PC-3 (cell line): ENCODE measurements at regions not wholly inside any gene's neighbourhood (a gene's known extent, or its start where the extent isn't known, plus 50 kb on each side); places are given as distances from the start of the nearest gene placed in this dataset.

ENCODE experiments used
- ATAC-seq: fragments of 200-7000 bp; cut with Tn5 transposase; 2 replicates; pipeline ENCODE4 v1.9.1; 2020; ENCODE audit warnings: mild to moderate bottlenecking, moderate library complexity
- BruUV-seq: library from RNA; stranded (reverse); fragments of 400-500 nt; replicated peaks from 2 replicates; lab custom pipeline; 2021; lab: Mats Ljungman, UMichigan
- CTCF ChIA-PET: fragments of 300-600 bp; sonication (Branson Sonifier 250); formaldehyde crosslinking; loops from one replicate; lab custom pipeline; 2022; ENCODE audit warnings: antibody characterized with exemption; lab: Charles Lee
- POLR2A ChIA-PET: fragments of 300-600 bp; sonication (Branson Sonifier 250); formaldehyde crosslinking; loops from one replicate; lab custom pipeline; 2022; ENCODE audit warnings: antibody characterized with exemption; ENCODE audit not compliant: unreplicated experiment; lab: Charles Lee
- DNase-seq: peaks from one replicate; pipeline ENCODE4 v3.0.0-alpha.2; 2015
- H2AFZ ChIP-seq: fragments of 300-600 bp; sonication (generic); 2 replicates; pipeline ENCODE4 v1.6.0; 2016; ENCODE audit warnings: antibody characterized with exemption, low read length
- H3F3A ChIP-seq: fragments of 300-600 bp; sonication (generic); one replicate; pipeline ENCODE4 v1.6.0; 2017; ENCODE audit warnings: antibody characterized with exemption, low read length, control low read depth, mild to moderate bottlenecking; ENCODE audit not compliant: unreplicated experiment
- H3K27ac ChIP-seq: fragments of 300-600 bp; sonication (generic); 2 replicates; pipeline ENCODE4 v1.5.1; 2016; ENCODE audit warnings: mild to moderate bottlenecking, low read length
- H3K27me3 ChIP-seq: fragments of 300-600 bp; sonication (generic); 2 replicates; pipeline ENCODE4 v1.6.1; 2016; ENCODE audit warnings: low read length, mixed read lengths
- H3K36me3 ChIP-seq: fragments of 300-600 bp; sonication (generic); 2 replicates; pipeline ENCODE4 v1.6.1; 2016; ENCODE audit warnings: low read depth, mixed run types, low read length, mixed read lengths
- H3K4me1 ChIP-seq: fragments of 300-600 bp; sonication (generic); 2 replicates; pipeline ENCODE4 v1.5.1; 2016; ENCODE audit warnings: low read length; ENCODE audit not compliant: insufficient read depth
- H3K4me2 ChIP-seq: fragments of 300-600 bp; sonication (generic); 2 replicates; pipeline ENCODE4 v1.6.0; 2016; ENCODE audit warnings: low read length
- H3K4me3 ChIP-seq: fragments of 300-600 bp; sonication (generic); 2 replicates; pipeline ENCODE4 v1.5.1; 2016; ENCODE audit warnings: mild to moderate bottlenecking, low read length, mixed read lengths
- H3K79me2 ChIP-seq: fragments of 300-600 bp; sonication (generic); 2 replicates; pipeline ENCODE4 v1.6.1; 2017; ENCODE audit warnings: low read length, mixed read lengths
- H3K9ac ChIP-seq: fragments of 300-600 bp; sonication (generic); 2 replicates; pipeline ENCODE4 v1.6.0; 2016; ENCODE audit warnings: mild to moderate bottlenecking, low read length
- H3K9me2 ChIP-seq: fragments of 300-600 bp; sonication (generic); replicated peaks from 2 replicates; pipeline ENCODE4 v1.6.1; 2016; ENCODE audit warnings: mixed run types, low read length, mixed read lengths
- H3K9me3 ChIP-seq: fragments of 300-600 bp; sonication (generic); 2 replicates; pipeline ENCODE4 v1.6.1; 2016; ENCODE audit warnings: low read length, mixed read lengths
- H4K20me1 ChIP-seq: fragments of 300-600 bp; sonication (generic); 2 replicates; pipeline ENCODE4 v1.6.1; 2016; ENCODE audit warnings: low read length, mixed read lengths
- EZH2 ChIP-seq: fragments of 300-600 bp; sonication (generic); IDR thresholded peaks from one replicate; pipeline ENCODE4 v1.6.1; 2017; ENCODE audit warnings: antibody characterized with exemption, mild to moderate bottlenecking, low read length; ENCODE audit not compliant: unreplicated experiment
- EZH2phosphoT487 ChIP-seq: fragments of 300-600 bp; sonication (generic); IDR thresholded peaks from 2 replicates; pipeline ENCODE4 v1.6.1; 2018; ENCODE audit warnings: mild to moderate bottlenecking, antibody characterized with exemption, low read length, borderline replicate concordance
- intact Hi-C: fragments of 100-400 bp; cut with micrococcal nuclease; formaldehyde crosslinking; loops from 2 replicates; pipeline ENCODE4 v1.9.0; 2023
- TF ChIP-seq, protein P1 (sequence below): fragments of 300-600 bp; sonication (generic); conservative IDR thresholded peaks from 2 replicates; pipeline ENCODE4 v1.5.1; 2017; ENCODE audit warnings: antibody characterized with exemption, low read depth, mild to moderate bottlenecking, low read length

DNA sequence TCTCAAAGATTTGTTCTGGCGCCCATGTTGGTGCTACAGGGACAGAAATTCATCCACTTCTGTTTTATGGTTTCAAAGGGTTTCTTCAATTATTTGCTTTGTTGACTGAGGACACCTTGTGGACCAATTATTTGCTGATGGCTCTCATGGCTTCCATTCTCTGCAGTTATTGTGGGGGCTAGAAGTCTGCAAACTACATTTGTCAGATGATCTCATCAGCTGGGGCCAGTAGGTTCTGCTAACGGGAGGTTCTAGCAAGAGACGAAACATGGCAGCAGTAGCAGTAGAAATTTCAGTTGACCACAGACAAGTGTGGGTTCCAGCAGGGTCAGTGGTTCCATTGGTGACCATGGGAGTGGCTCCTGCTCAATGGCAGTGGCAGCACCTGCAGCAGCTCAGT is 72.8 kb upstream of the BLCAP start:
- Histone ChIP-seq H3K9me2 (no peaks in the 10 kb centered on the region), H3K4me1 (no peaks in the 10 kb centered on the region), H3K4me2 (no peak overlapping the region), H3K27me3 (peaks cover 67% of the 10 kb centered on the region), H3K4me3 (no peak overlapping the region), H4K20me1 (no peaks in the 10 kb centered on the region), H2AFZ (no peak overlapping the region), H3K36me3 (no peaks in the 10 kb centered on the region), H3F3A (no peaks in the 10 kb centered on the region), H3K9me3 (no peaks in the 10 kb centered on the region), H3K9ac (no peak overlapping the region), H3K79me2 (no peaks in the 10 kb centered on the region), H3K27ac (no peak overlapping the region)
- intact Hi-C loops = no loop called here
- TF ChIP-seq EZH2phosphoT487 (no peak), EZH2 (no peak)
- TF ChIP-seq, protein P1, sequence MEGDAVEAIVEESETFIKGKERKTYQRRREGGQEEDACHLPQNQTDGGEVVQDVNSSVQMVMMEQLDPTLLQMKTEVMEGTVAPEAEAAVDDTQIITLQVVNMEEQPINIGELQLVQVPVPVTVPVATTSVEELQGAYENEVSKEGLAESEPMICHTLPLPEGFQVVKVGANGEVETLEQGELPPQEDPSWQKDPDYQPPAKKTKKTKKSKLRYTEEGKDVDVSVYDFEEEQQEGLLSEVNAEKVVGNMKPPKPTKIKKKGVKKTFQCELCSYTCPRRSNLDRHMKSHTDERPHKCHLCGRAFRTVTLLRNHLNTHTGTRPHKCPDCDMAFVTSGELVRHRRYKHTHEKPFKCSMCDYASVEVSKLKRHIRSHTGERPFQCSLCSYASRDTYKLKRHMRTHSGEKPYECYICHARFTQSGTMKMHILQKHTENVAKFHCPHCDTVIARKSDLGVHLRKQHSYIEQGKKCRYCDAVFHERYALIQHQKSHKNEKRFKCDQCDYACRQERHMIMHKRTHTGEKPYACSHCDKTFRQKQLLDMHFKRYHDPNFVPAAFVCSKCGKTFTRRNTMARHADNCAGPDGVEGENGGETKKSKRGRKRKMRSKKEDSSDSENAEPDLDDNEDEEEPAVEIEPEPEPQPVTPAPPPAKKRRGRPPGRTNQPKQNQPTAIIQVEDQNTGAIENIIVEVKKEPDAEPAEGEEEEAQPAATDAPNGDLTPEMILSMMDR = no peak
- CTCF ChIA-PET = no interaction called here
- no peak for DNase-seq
- BruUV-seq = no TSS peak
- ATAC-seq = no peak
- POLR2A ChIA-PET = interaction anchor here (0.8 kb wide), 1 partner anchor 23 kb away, joined by 6 read pairs; no protein-coding TSS in a partner anchor

- no peak for DNase-seq
- TF ChIP-seq EZH2phosphoT487 (no peak), EZH2 (no peak)
- TF ChIP-seq, protein P1 = no peak
- Histone ChIP-seq H2AFZ (no peak overlapping the region), H3K36me3 (no peaks in the 10 kb centered on the region), H3K9me3 (no peaks in the 10 kb centered on the region), H3K27me3 (peaks cover 50% of the 10 kb centered on the region), H3K4me1 (no peaks in the 10 kb centered on the region), H4K20me1 (no peaks in the 10 kb centered on the region), H3K4me2 (no peak overlapping the region), H3K27ac (no peak overlapping the region), H3K9me2 (no peaks in the 10 kb centered on the region), H3K9ac (no peak overlapping the region), H3F3A (no peaks in the 10 kb centered on the region), H3K4me3 (no peak overlapping the region), H3K79me2 (no peaks in the 10 kb centered on the region)
- intact Hi-C loops = no loop called here
- POLR2A ChIA-PET = no interaction called here
- no TSS peak for BruUV-seq
- no peak for ATAC-seq
- CTCF ChIA-PET = no interaction called here
Measured at GRCh38 chr20:37598575-37599342, 71.1 kb upstream of the BLCAP start.

DNA sequence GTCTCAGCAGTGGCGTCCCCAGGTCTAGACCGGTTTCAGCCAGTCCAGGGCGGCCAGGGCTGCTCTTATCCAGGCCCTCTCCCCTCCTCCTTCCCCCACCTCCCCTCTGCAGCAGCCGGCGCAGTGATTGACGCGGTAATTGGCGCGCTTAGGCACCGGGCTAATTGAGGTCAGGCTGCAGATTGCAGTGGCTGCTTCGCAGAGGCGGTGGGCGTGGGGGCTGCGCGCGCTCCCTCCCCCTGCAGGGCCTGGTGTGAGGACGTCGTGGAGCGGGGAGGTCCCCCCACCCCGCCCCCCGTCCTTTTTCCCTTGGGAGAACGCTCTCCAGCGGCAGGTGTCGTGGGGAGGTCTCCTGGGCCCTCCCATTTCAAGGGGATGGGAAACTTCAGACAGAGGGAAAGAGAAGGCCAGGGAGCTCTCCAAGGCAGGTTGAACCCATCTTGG is 70.4 kb upstream of the BLCAP start:
- ATAC-seq = no peak
- no peak overlapping the region for H3K9ac ChIP-seq
- DNase-seq = no peak
- H3K4me3 ChIP-seq = no peak overlapping the region
- ChIA-PET CTCF (no interaction called here), POLR2A (no interaction called here)
- no peaks in the 10 kb centered on the region for H3K4me1 ChIP-seq
- H3K9me3 ChIP-seq = no peaks in the 10 kb centered on the region
- BruUV-seq = no TSS peak
- no peak overlapping the region for H3K27ac ChIP-seq
- intact Hi-C loops = no loop called here
- no peaks in the 10 kb centered on the region for H3K36me3 ChIP-seq
- no peaks in the 10 kb centered on the region for H3K9me2 ChIP-seq
- peaks cover 51% of the 10 kb centered on the region for H3K27me3 ChIP-seq
- TF ChIP-seq EZH2 (no peak), EZH2phosphoT487 (no peak)
- TF ChIP-seq, protein P1 = no peak
- H4K20me1 ChIP-seq = no peaks in the 10 kb centered on the region
- H2AFZ ChIP-seq = no peak overlapping the region
- H3K79me2 ChIP-seq = no peaks in the 10 kb centered on the region
- H3K4me2 ChIP-seq = no peak overlapping the region
- H3F3A ChIP-seq = no peaks in the 10 kb centered on the region
